Duodenal mucosa (tissue), 2 donors: ENCODE measurements at regions not wholly inside any gene's neighbourhood (a gene's known extent, or its start where the extent isn't known, plus 50 kb on each side); places are given as distances from the start of the nearest gene placed in this dataset.
"Not testable (repeated sequence)": the region's sequence is repeated elsewhere in the genome, so short reads cannot be mapped to it uniquely, and the experiment has no call there.

Experiments
- H3K27ac ChIP-seq: one replicate; pipeline ENCODE4 v1.7.0; 2013; ENCODE audit warnings: low read depth, low read length
- H3K27me3 ChIP-seq, 2 donors: one replicate each; pipeline ENCODE4 v1.7.0; 2013; ENCODE audit warnings: low read length in 2 of 2, control low read depth in 1 of 2; ENCODE audit not compliant: insufficient read depth in 2 of 2, control insufficient read depth in 1 of 2
- H3K36me3 ChIP-seq, 2 donors: one replicate each; pipeline ENCODE4 v1.7.0; 2013; ENCODE audit warnings: low read length in 2 of 2, control low read depth in 1 of 2; ENCODE audit not compliant: insufficient read depth in 2 of 2, control insufficient read depth in 1 of 2
- H3K4me1 ChIP-seq, 2 donors: one replicate each; pipeline ENCODE4 v1.7.0; 2013; ENCODE audit warnings: low read length in 2 of 2, control low read depth in 1 of 2; ENCODE audit not compliant: insufficient read depth in 2 of 2, control insufficient read depth in 1 of 2
- H3K4me3 ChIP-seq, 2 donors: one replicate each; pipeline ENCODE4 v1.7.0; 2013; ENCODE audit warnings: low read length in 2 of 2, low read depth in 1 of 2
- H3K9ac ChIP-seq, 2 donors: one replicate each; pipeline ENCODE4 v1.7.0; 2013; ENCODE audit warnings: low read length in 2 of 2, low read depth in 1 of 2
- H3K9me3 ChIP-seq, 2 donors: one replicate each; pipeline ENCODE4 v1.7.0; 2013; ENCODE audit warnings: low read length in 2 of 2, control low read depth in 1 of 2; ENCODE audit not compliant: control insufficient read depth in 1 of 2

DNA sequence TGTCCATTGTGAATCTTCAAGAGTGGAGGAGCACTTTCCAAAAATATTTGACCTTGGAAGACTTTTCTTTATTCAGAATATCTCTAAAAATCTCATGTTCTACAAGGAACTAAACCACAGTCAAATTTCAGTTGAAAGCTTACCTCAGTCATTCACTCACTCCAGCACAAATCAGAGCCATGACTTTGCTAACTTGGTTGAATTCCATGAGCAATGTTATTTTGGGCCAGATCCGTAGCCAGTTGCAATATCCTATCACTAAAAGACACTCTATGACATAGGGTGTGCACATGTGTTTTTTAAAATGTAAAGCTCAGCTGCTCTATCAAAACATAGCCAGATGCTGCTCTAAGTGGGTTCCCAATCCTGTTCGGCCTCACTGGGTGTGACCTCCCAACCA, 156.1 kb upstream of the ANKRD55 start:
- Histone ChIP-seq H3K4me3 (no peak overlapping the region), H3K9me3 (no peaks in the 10 kb centered on the region), H3K27ac (no peak overlapping the region), H3K9ac (no peak overlapping the region), H3K36me3 (no peaks in the 10 kb centered on the region), H3K27me3 (no peaks in the 10 kb centered on the region), H3K4me1 (no peaks in the 10 kb centered on the region)

DNA sequence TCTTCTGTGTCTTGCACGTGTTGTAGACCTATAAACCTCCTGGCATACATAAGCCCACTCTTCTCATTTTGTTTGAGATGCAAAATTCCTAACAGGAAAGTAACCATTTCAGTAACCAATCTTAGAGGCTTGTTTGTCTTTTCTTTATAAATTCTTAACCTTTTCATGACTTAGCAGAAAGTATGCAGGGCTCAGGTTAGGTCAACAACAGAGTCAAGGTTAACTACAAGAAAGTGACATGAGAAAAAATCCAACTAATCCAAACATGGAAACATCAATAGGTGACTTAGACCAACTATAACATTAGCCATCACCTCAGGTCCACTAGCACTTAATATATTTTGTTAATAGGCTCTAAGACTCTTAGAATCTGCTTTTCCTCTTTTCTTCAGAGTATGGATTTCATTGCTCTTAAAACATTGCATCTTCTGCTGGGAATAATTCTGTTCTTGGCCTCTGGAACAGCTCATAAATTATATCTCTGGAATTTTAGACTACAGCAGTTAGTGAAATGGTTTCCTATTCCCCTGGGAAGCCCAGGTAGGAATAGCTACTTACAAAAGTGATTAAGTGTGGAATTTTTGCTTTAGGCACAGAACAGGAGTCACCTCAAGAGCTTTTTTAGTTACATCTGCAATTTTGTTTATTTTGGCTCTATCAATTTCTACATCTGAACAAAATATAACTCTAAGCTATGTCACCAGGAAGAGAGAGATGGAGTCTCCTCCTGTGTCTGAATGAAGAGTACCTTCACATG, 155.3 kb upstream of the ANKRD55 start:
- Histone ChIP-seq H3K9ac (no peak overlapping the region), H3K4me1 (no peaks in the 10 kb centered on the region), H3K36me3 (no peaks in the 10 kb centered on the region), H3K9me3 (no peaks in the 10 kb centered on the region), H3K27me3 (no peaks in the 10 kb centered on the region), H3K27ac (no peak overlapping the region), H3K4me3 (no peak overlapping the region)

DNA sequence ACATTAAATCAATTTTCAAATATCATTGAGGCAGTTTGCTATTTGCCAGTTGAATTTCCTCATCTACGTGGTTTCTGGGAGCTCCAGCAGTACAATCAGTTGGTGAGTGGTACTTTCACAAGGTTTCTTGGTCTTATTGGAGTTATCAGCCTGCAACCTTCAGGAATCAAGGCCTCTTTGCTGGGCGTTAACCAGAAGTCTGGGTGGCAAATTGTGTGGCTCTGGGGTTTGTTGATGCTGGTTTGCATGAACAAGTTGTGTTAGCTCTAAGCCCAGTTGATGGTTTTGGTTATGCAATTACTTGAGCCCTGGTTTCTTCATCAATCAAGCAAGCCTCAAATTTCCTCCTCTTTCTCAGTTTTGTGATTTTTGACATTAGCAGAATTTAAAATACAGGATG, 152.9 kb upstream of the ANKRD55 start:
- Histone ChIP-seq H3K4me1 (no peaks in the 10 kb centered on the region), H3K9ac (no peak overlapping the region), H3K36me3 (no peaks in the 10 kb centered on the region), H3K9me3 (no peaks in the 10 kb centered on the region), H3K27ac (no peak overlapping the region), H3K27me3 (no peaks in the 10 kb centered on the region), H3K4me3 (no peak overlapping the region)

DNA sequence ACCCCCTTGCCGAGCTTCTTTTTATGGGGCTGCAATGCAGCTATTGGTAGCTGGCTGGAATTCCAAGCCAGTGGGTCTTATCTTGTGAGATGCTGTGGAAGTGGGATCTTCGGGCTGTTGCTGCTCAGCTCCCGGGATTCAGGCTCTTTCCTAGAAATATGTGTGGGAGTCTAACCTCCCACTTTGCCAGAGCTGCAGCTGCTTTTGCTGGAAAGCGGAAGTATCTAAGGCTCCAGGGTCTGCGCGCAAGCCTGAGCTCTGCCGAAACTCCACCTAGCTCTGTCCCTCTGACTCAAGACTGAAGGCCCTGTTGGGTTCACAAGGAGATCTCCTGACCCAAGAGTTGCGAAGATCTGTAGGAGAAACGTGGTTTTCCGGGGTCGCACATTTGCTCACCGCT, 151.1 kb upstream of the ANKRD55 start:
- H3K27ac ChIP-seq, result no peak overlapping the region
- no peaks in the 10 kb centered on the region for H3K9me3 ChIP-seq
- H3K4me1 ChIP-seq, result no peaks in the 10 kb centered on the region
- no peaks in the 10 kb centered on the region for H3K36me3 ChIP-seq
- no peak overlapping the region for H3K9ac ChIP-seq
- no peak overlapping the region for H3K4me3 ChIP-seq
- no peaks in the 10 kb centered on the region for H3K27me3 ChIP-seq

DNA sequence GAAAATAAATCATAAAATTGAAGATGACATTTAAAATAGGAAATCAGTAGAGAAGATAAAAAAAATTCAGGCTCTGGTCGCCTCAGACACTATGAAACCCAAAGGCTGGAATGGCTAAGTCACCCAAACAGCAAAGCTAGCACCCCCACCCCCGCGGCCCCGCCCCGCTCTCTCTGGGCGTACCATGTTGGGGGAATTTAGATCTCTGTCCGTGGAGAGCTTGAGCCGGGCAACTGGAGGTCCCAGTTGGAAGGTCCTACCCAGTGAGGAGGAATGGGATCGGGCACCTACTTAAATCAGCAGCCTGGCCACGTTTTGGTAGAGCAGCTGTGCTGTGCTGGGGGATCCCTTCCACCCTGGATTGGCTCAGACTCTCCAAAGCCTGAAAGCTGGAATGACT, 150.6 kb upstream of the ANKRD55 start:
- no peak overlapping the region for H3K4me3 ChIP-seq
- no peak overlapping the region for H3K27ac ChIP-seq
- H3K27me3 ChIP-seq, result no peaks in the 10 kb centered on the region
- no peak overlapping the region for H3K9ac ChIP-seq
- H3K4me1 ChIP-seq, result no peaks in the 10 kb centered on the region
- no peaks in the 10 kb centered on the region for H3K36me3 ChIP-seq
- no peaks in the 10 kb centered on the region for H3K9me3 ChIP-seq

DNA sequence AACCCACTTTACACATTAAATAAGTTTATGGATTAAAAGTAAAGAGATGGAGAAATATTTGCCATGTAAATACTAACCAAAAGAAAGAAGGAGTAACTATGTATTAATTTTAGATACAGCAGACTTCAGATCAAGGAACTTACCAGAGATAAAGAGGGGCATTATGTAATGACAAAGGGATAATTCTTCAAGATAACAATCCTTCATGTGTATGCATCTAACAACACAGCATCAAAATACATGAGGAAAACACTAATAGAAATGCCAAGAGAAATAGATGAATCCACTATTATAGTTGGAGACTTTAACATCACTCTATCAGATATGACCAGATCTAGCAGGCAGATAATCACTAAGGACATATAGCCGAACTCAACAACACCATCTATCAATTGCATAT, 149.8 kb upstream of the ANKRD55 start:
- no peaks in the 10 kb centered on the region for H3K27me3 ChIP-seq
- H3K4me1 ChIP-seq, result no peaks in the 10 kb centered on the region
- no peak overlapping the region for H3K27ac ChIP-seq
- H3K9me3 ChIP-seq, result no peaks in the 10 kb centered on the region
- no peaks in the 10 kb centered on the region for H3K36me3 ChIP-seq
- no peak overlapping the region for H3K9ac ChIP-seq
- no peak overlapping the region for H3K4me3 ChIP-seq

DNA sequence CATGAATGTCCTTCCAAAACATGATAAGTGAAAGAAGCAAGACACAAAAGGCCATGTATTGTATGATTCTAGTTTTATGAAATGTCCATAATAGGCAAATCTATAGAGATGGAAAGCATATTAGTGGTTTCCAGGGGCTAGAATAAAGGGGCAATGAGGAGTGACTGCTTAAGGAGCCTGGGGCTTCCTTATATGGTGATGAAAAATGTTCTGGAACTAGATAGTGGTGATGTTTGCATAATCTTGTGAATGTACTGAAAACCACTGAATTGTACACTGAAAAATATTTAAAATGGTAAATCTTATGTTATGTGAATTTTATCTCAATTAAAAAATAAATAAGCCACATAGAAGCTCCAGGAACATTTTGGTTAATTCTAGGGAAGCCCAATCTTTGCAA, 144.4 kb upstream of the ANKRD55 start:
- no peak overlapping the region for H3K9ac ChIP-seq
- no peaks in the 10 kb centered on the region for H3K4me1 ChIP-seq
- H3K4me3 ChIP-seq, result no peak overlapping the region

DNA sequence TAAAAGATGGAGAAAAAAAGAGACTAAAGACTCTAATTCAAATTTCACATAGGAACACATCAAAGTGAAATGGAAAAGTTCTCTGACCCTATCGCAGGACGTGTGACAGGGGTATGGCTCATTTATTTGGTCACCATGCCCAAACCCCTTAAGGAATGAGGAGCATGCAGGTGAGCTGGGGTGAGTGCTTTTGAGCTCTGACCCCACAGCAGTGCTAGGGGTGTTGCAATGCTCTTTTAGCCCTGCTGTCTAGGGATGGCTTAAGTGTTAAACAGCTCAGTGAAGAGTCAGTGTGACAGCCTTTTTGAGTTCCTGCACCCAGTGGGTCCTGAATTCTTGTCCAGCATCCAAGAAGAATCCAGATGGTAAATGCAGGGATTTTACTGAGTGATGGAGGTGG, 143.0 kb upstream of the ANKRD55 start:
- Histone ChIP-seq H3K4me1 (no peaks in the 10 kb centered on the region), H3K36me3 (no peaks in the 10 kb centered on the region), H3K9ac (no peak overlapping the region), H3K27ac (no peak overlapping the region), H3K4me3 (no peak overlapping the region), H3K9me3 (peaks cover 3 to 7% of the 10 kb centered on the region in 2 donors), H3K27me3 (no peaks in the 10 kb centered on the region)

More for the DNA sequence above, 144.4 kb upstream of the ANKRD55 start:
- Histone ChIP-seq H3K27ac (no peak overlapping the region), H3K36me3 (no peaks in the 10 kb centered on the region), H3K27me3 (no peaks in the 10 kb centered on the region), H3K9me3 (peaks cover 3 to 7% of the 10 kb centered on the region in 2 donors)

DNA sequence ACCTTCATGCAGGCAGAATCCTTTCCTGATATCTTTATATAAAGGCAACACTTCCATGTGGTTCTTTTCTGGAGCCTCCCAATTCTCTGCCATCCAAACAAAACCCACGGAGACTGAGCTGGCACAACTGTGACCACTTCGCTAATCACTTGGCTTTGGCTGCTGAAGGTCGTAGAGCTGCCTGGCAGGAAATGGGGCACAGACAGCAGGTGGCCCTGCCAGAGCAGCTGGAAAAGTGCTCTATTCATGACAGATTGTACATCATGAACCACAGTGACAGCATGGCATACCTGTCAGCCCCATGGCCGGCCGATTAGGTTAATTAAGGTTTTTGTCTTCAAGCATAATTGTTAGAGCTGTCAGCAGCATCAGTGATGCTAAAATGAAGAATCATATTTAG, 141.9 kb upstream of the ANKRD55 start:
- H3K9ac ChIP-seq, result no peak overlapping the region
- H3K27ac ChIP-seq, result no peak overlapping the region
- no peaks in the 10 kb centered on the region for H3K36me3 ChIP-seq
- H3K4me3 ChIP-seq, result no peak overlapping the region
- H3K4me1 ChIP-seq, result no peaks in the 10 kb centered on the region
- H3K9me3 ChIP-seq, result peaks cover 3 to 7% of the 10 kb centered on the region in 2 donors
- no peaks in the 10 kb centered on the region for H3K27me3 ChIP-seq

DNA sequence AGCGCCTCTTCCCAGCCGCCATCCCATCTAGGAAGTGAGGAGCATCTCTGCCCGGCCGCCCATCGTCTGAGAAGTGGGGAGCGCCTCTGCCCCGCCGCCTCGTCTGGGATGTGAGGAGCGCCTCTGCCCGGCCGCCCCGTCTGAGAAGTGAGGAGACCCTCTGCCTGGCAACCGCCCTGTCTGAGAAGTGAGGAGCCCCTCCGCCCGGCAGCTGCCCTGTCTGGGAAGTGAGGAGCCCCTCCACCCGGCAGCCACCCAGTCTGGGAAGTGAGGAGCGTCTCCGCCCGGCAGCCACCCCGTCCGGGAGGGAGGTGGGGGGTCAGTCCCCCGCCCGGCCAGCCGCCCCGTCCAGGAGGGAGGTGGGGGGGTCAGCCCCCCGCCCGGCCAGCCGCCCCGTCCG, 139.4 kb upstream of the ANKRD55 start:
- H3K27me3 ChIP-seq, H3K27ac ChIP-seq, H3K9ac ChIP-seq, H3K36me3 ChIP-seq, H3K4me3 ChIP-seq, H3K4me1 ChIP-seq, H3K9me3 ChIP-seq: not testable (repeated sequence)
